IMR-90 (cell line): ENCODE measurements at regions not wholly inside any gene's neighbourhood (a gene's known extent, or its start where the extent isn't known, plus 50 kb on each side); places are given as distances from the start of the nearest gene placed in this dataset.

Experiments
- ATAC-seq: fragments of 200-7000 bp; cut with Tn5 transposase; 2 replicates; pipeline ENCODE4 v1.9.1; 2020; ENCODE audit warnings: low read depth, mild to moderate bottlenecking, moderate library complexity
- BruUV-seq: library from RNA; stranded (reverse); fragments of 400-500 nt; replicated peaks from 2 replicates; lab custom pipeline; 2021; lab: Mats Ljungman, UMichigan
- CTCF ChIA-PET: fragments of 300-600 bp; formaldehyde crosslinking; extraction: SDS; loops from one replicate; lab custom pipeline; 2021; ENCODE audit warnings: antibody characterized with exemption; lab: Yijun Ruan, JAX
- POLR2A ChIA-PET: fragments of 300-600 bp; sonication (Branson Sonifier 250); formaldehyde crosslinking; loops from one replicate; lab custom pipeline; 2022; ENCODE audit warnings: antibody characterized with exemption; ENCODE audit not compliant: unreplicated experiment; lab: Charles Lee
- DNase-seq: peaks from one replicate; pipeline ENCODE4 v3.0.0; 2013
- H2AFZ ChIP-seq: replicated peaks from 2 replicates; pipeline ENCODE3; 2013; ENCODE audit warnings: low read length, mild to moderate bottlenecking; ENCODE audit not compliant: poor library complexity
- H2AK5ac ChIP-seq: 2 replicates; pipeline ENCODE4 v1.6.1; 2013; ENCODE audit warnings: low read depth, low read length, inconsistent platforms
- H2AK9ac ChIP-seq: replicated peaks from 2 replicates; pipeline ENCODE3; 2013; ENCODE audit warnings: mild to moderate bottlenecking, low read depth, low read length, moderate library complexity; ENCODE audit not compliant: poor library complexity
- H2BK120ac ChIP-seq: 2 replicates; pipeline ENCODE4 v1.6.1; 2013; ENCODE audit warnings: low read depth, low read length, inconsistent platforms
- H2BK15ac ChIP-seq: 3 replicates; pipeline ENCODE4 v1.6.1; 2013; ENCODE audit warnings: low read depth, low read length, inconsistent platforms
- H2BK20ac ChIP-seq: 2 replicates; pipeline ENCODE4 v1.6.1; 2013; ENCODE audit warnings: low read depth, mild to moderate bottlenecking, inconsistent platforms, low read length, moderate library complexity
- H2BK5ac ChIP-seq: 2 replicates; pipeline ENCODE4 v1.6.1; 2013; ENCODE audit warnings: mild to moderate bottlenecking, low read depth, low read length, inconsistent platforms; ENCODE audit not compliant: poor library complexity, severe bottlenecking
- H3K14ac ChIP-seq: replicated peaks from 2 replicates; pipeline ENCODE4 v1.6.1; 2013; ENCODE audit warnings: low read depth, low read length, inconsistent platforms
- H3K18ac ChIP-seq: 2 replicates; pipeline ENCODE4 v1.6.1; 2013; ENCODE audit warnings: low read depth, low read length, control low read depth
- H3K23ac ChIP-seq: 2 replicates; pipeline ENCODE4 v1.6.1; 2013; ENCODE audit warnings: low read depth, low read length, inconsistent platforms
- H3K27ac ChIP-seq: 2 replicates; pipeline ENCODE4 v1.5.1; 2013; ENCODE audit warnings: mild to moderate bottlenecking, control low read depth, low read length; ENCODE audit not compliant: insufficient read depth
- H3K27me3 ChIP-seq: 2 replicates; pipeline ENCODE4 v1.6.1; 2013; ENCODE audit warnings: low read length; ENCODE audit not compliant: control insufficient read depth, insufficient read depth
- H3K36me3 ChIP-seq: 2 replicates; pipeline ENCODE4 v1.6.1; 2013; ENCODE audit warnings: low read length, mixed read lengths; ENCODE audit not compliant: control insufficient read depth, insufficient read depth
- H3K4ac ChIP-seq: 2 replicates; pipeline ENCODE4 v1.6.1; 2013; ENCODE audit warnings: low read depth, low read length, inconsistent platforms
- H3K4me1 ChIP-seq: 2 replicates; pipeline ENCODE4 v1.6.1; 2013; ENCODE audit warnings: low read length, mixed read lengths; ENCODE audit not compliant: control insufficient read depth, insufficient read depth
- H3K4me2 ChIP-seq: 2 replicates; pipeline ENCODE4 v1.6.1; 2013; ENCODE audit warnings: low read depth, mild to moderate bottlenecking, control low read depth, low read length, moderate library complexity
- H3K4me3 ChIP-seq: 2 replicates; pipeline ENCODE4 v1.5.1; 2013; ENCODE audit warnings: low read depth, mild to moderate bottlenecking, control low read depth, low read length, moderate library complexity; ENCODE audit not compliant: insufficient read depth
- H3K56ac ChIP-seq: 2 replicates; pipeline ENCODE4 v1.6.1; 2013; ENCODE audit warnings: low read length, inconsistent platforms; ENCODE audit not compliant: insufficient read depth; ENCODE audit errors: extremely low read depth
- H3K79me1 ChIP-seq, 2 experiments: 2 replicates each; pipeline ENCODE4 v1.6.1; 2013; ENCODE audit warnings: low read length in 2 of 2, inconsistent platforms in 1 of 2, low read depth in 1 of 2
- H3K9ac ChIP-seq: 2 replicates; pipeline ENCODE4 v1.6.1; 2013; ENCODE audit warnings: low read depth, low read length, control low read depth
- H3K9me1 ChIP-seq: 2 replicates; pipeline ENCODE4 v1.6.1; 2013; ENCODE audit warnings: low read length, inconsistent platforms; ENCODE audit not compliant: insufficient read depth
- H3K9me3 ChIP-seq: 2 replicates; pipeline ENCODE4 v1.6.1; 2013; ENCODE audit warnings: low read length; ENCODE audit not compliant: control insufficient read depth, insufficient read depth
- H4K20me1 ChIP-seq: 2 replicates; pipeline ENCODE4 v1.6.1; 2013; ENCODE audit warnings: low read length, inconsistent platforms; ENCODE audit not compliant: insufficient read depth
- H4K5ac ChIP-seq: 2 replicates; pipeline ENCODE4 v1.6.1; 2013; ENCODE audit warnings: mild to moderate bottlenecking, low read depth, low read length, control low read depth
- H4K8ac ChIP-seq, 2 experiments: 2 replicates each; pipeline ENCODE4 v1.6.1; 2013; ENCODE audit warnings: low read depth in 2 of 2, low read length in 2 of 2, control low read depth in 1 of 2, inconsistent platforms in 1 of 2
- H4K91ac ChIP-seq: 2 replicates; pipeline ENCODE4 v1.6.1; 2013; ENCODE audit warnings: low read depth, low read length, inconsistent platforms; ENCODE audit not compliant: insufficient read depth
- BHLHE40 ChIP-seq: fragments of 150-350 bp; IDR thresholded peaks from 2 replicates; pipeline ENCODE4 v1.6.1; 2016; ENCODE audit warnings: mild to moderate bottlenecking, low read depth, low read length
- FOS ChIP-seq: fragments of 150-350 bp; IDR thresholded peaks from 2 replicates; pipeline ENCODE4 v1.6.1; 2016; ENCODE audit warnings: low read depth, low read length
- MAZ ChIP-seq: IDR thresholded peaks from 2 replicates; pipeline ENCODE4 v1.6.1; 2012; ENCODE audit warnings: low read depth, mild to moderate bottlenecking, low read length, improper control_type of control experiment, moderate library complexity, borderline replicate concordance
- MXI1 ChIP-seq: IDR thresholded peaks from 2 replicates; pipeline ENCODE4 v1.6.1; 2012; ENCODE audit warnings: low read depth, mild to moderate bottlenecking, low read length, moderate library complexity, borderline replicate concordance
- NFE2L2 ChIP-seq: fragments of 150-350 bp; IDR thresholded peaks from 2 replicates; pipeline ENCODE4 v1.6.1; 2016; ENCODE audit warnings: low read depth, mild to moderate bottlenecking, low read length
- RCOR1 ChIP-seq: IDR thresholded peaks from 2 replicates; pipeline ENCODE4 v1.6.1; 2012; ENCODE audit warnings: mild to moderate bottlenecking, low read length, improper control_type of control experiment; ENCODE audit not compliant: insufficient replicate concordance
- RFX5 ChIP-seq: IDR thresholded peaks from 2 replicates; pipeline ENCODE4 v1.8.0; 2012; ENCODE audit warnings: low read depth, mild to moderate bottlenecking, low read length, moderate library complexity
- USF2 ChIP-seq: fragments of 150-350 bp; IDR thresholded peaks from 2 replicates; pipeline ENCODE4 v1.6.1; 2017; ENCODE audit warnings: mild to moderate bottlenecking, antibody characterized with exemption, low read length, low read depth
- WGBS, 2 experiments: methylation state at CpG; one replicate each; pipeline versions ENCODE4 v1.1.5 to v1.1.7; 2013; ENCODE audit warnings: missing lambda C conversion rate in 2 of 2; ENCODE audit not compliant: insufficient read length in 1 of 2; ENCODE audit errors: extremely low coverage in 2 of 2; 5-methylcytosine and 5-hydroxymethylcytosine counted together
- dilution Hi-C: fragments of 300-500 bp; cut with HindIII; formaldehyde crosslinking; loops from one replicate; pipeline ENCODE4 v1.14.3; 2018; ENCODE audit warnings: low sequenced_read_pairs; ENCODE audit not compliant: unreplicated experiment
- in situ Hi-C: fragments of 300-500 bp; cut with MboI; formaldehyde crosslinking; loops from 3 replicates; pipeline ENCODE4 v1.14.3; 2019; ENCODE audit warnings: low sequenced_read_pairs, inconsistent platforms, mixed read lengths
- intact Hi-C: fragments of 100-400 bp; cut with micrococcal nuclease; formaldehyde crosslinking; loops from 2 replicates; pipeline ENCODE4 v1.10.0; 2022

- H3K4ac ChIP-seq: no peak overlapping the region
- TF ChIP-seq BHLHE40 (no peak), MXI1 (no peak), RCOR1 (no peak), MAZ (no peak), FOS (no peak), NFE2L2 (no peak), USF2 (no peak), RFX5 (no peak)
- in situ Hi-C loops (no loop called here), dilution Hi-C loops (no loop called here), intact Hi-C loops (no loop called here)
- no peak for DNase-seq
- no peaks in the 10 kb centered on the region for H4K20me1 ChIP-seq
- H3K4me1 ChIP-seq: no peaks in the 10 kb centered on the region
- H3K79me1 ChIP-seq: no peaks in the 10 kb centered on the region
- H3K9me3 ChIP-seq: no peaks in the 10 kb centered on the region
- H2BK15ac ChIP-seq: no peak overlapping the region
- no peak overlapping the region for H2BK20ac ChIP-seq
- no peak overlapping the region for H4K8ac ChIP-seq
- no peaks in the 10 kb centered on the region for H3K9me1 ChIP-seq
- no peak overlapping the region for H4K5ac ChIP-seq
- no TSS peak for BruUV-seq
- peak overlapping the region; percentile 58 for H2AFZ ChIP-seq
- H2AK9ac ChIP-seq: no peak overlapping the region
- H3K9ac ChIP-seq: no peak overlapping the region
- no peak overlapping the region for H4K91ac ChIP-seq
- H3K27ac ChIP-seq: no peak overlapping the region
- WGBS, 2 experiments: 26% methylated on average over 7 of the region's 28 CpGs; no CpG with 5 or more reads in 1 of the 2 experiments
- no peak overlapping the region for H2BK120ac ChIP-seq
- H3K56ac ChIP-seq: no peak overlapping the region
- ATAC-seq: no peak
- no peak overlapping the region for H2AK5ac ChIP-seq
- no peak overlapping the region for H3K23ac ChIP-seq
- no peak overlapping the region for H3K18ac ChIP-seq
- H3K4me3 ChIP-seq: no peak overlapping the region
- ChIA-PET POLR2A (no interaction called here), CTCF (no interaction called here)
- H3K14ac ChIP-seq: no peak overlapping the region
- no peak overlapping the region for H3K4me2 ChIP-seq
- no peak overlapping the region for H2BK5ac ChIP-seq
- H3K36me3 ChIP-seq: no peaks in the 10 kb centered on the region
- H3K27me3 ChIP-seq: peaks cover 2% of the 10 kb centered on the region; the same call in 1 of the 2 replicates
Observed at GRCh38 chr6:71588490-71588889, 297.9 kb upstream of the RIMS1 start.
